ENCODE measurements at regions not wholly inside any gene's neighbourhood (a gene's known extent, or its start where the extent isn't known, plus 50 kb on each side); places are given as distances from the start of the nearest gene placed in this dataset.

DNA sequence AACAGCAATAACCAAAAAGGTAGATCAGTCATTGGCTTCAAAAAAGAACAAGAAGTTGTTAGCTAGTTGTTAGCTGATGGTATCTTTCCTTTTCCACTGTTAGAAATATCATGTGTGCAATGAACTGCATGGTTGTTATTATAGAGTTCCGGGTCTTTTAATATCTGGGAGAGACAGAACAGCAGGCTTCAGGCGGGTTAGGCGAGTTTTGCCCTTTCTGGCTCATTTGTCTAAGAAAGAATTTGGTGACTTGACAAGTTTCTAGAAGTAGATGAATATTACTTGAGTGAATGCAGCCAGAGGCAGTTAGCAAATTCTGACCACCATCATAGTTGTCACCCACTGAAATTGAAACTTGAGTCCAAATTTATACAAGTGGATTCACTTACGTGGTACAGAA is 88.9 kb upstream of the MID1 start:
- no peak overlapping the region for H3K27ac ChIP-seq (ENCODE audit: insufficient read depth, low read length)
- H2BK5ac ChIP-seq (ENCODE audit: low read depth, low read length, poor library complexity, severe bottlenecking), result no peak overlapping the region
- no peaks in the 10 kb centered on the region for H4K20me1 ChIP-seq (ENCODE audit: insufficient read depth, low read length)
- no peak overlapping the region for H4K8ac ChIP-seq (ENCODE audit: low read depth in 2 of 2, low read length in 2 of 2)
- no peak overlapping the region for H3K9ac ChIP-seq (ENCODE audit: low read depth, low read length)
- H3K4me2 ChIP-seq (ENCODE audit: low read depth, low read length), result no peak overlapping the region
- CTCF ChIA-PET, result no interaction called here
- no peak overlapping the region for H2AFZ ChIP-seq (replicated peaks; ENCODE audit: low read length, poor library complexity)
- H3K79me1 ChIP-seq (ENCODE audit: low read depth in 1 of 2, low read length in 2 of 2), result no peaks in the 10 kb centered on the region
- no peaks in the 10 kb centered on the region for H3K4me1 ChIP-seq (ENCODE audit: control insufficient read depth, insufficient read depth, low read length)
- no peak overlapping the region for H3K4me3 ChIP-seq (ENCODE audit: insufficient read depth, low read depth, low read length)
- no peak overlapping the region for H3K23ac ChIP-seq (ENCODE audit: low read depth, low read length)
- H2AK9ac ChIP-seq (replicated peaks; ENCODE audit: low read depth, low read length, poor library complexity), result no peak overlapping the region
- intact Hi-C loops (cut with micrococcal nuclease), result no loop called here
- H3K18ac ChIP-seq (ENCODE audit: low read depth, low read length), result no peak overlapping the region
- no peak overlapping the region for H3K14ac ChIP-seq (replicated peaks; ENCODE audit: low read depth, low read length)
- dilution Hi-C loops (cut with HindIII; ENCODE audit: low sequenced_read_pairs, unreplicated experiment), result no loop called here
- H4K91ac ChIP-seq (ENCODE audit: insufficient read depth, low read depth, low read length), result no peak overlapping the region
- H4K5ac ChIP-seq (ENCODE audit: low read depth, low read length), result no peak overlapping the region
- H3K27me3 ChIP-seq (ENCODE audit: control insufficient read depth, insufficient read depth, low read length), result no peaks in the 10 kb centered on the region
- H3K9me3 ChIP-seq (ENCODE audit: control insufficient read depth, insufficient read depth, low read length), result no peaks in the 10 kb centered on the region
- no peak overlapping the region for H2BK20ac ChIP-seq (ENCODE audit: low read depth, low read length)
- ATAC-seq (ENCODE audit: low read depth), result no peak
- no peaks in the 10 kb centered on the region for H3K36me3 ChIP-seq (ENCODE audit: control insufficient read depth, insufficient read depth, low read length)
- BruUV-seq (replicated peaks), result no TSS peak
- H2BK15ac ChIP-seq (ENCODE audit: low read depth, low read length), result no peak overlapping the region
- no peak overlapping the region for H2BK120ac ChIP-seq (ENCODE audit: low read depth, low read length)
- POLR2A ChIA-PET (ENCODE audit: unreplicated experiment), result no interaction called here
- no peak overlapping the region for H3K4ac ChIP-seq (ENCODE audit: low read depth, low read length)
- TF ChIP-seq MXI1 (IDR thresholded peaks at IDR 0.05; ENCODE audit: borderline replicate concordance, low read depth, low read length) (no peak), CEBPB (IDR thresholded peaks at IDR 0.05; ENCODE audit: low read depth, low read length) (no peak), BHLHE40 (IDR thresholded peaks at IDR 0.05; ENCODE audit: low read depth, low read length) (no peak), FOS (IDR thresholded peaks at IDR 0.05; ENCODE audit: low read depth, low read length) (no peak), SMC3 (IDR thresholded peaks at IDR 0.05; ENCODE audit: low read depth, low read length) (no peak), RFX5 (IDR thresholded peaks at IDR 0.05; ENCODE audit: low read depth, low read length) (no peak), RAD21 (IDR thresholded peaks at IDR 0.05; ENCODE audit: low read length) (no peak), MAFK (IDR thresholded peaks at IDR 0.05; ENCODE audit: low read depth, low read length) (no peak), RCOR1 (IDR thresholded peaks at IDR 0.05; ENCODE audit: insufficient replicate concordance, low read length) (no peak), NFE2L2 (IDR thresholded peaks at IDR 0.05; ENCODE audit: low read depth, low read length) (no peak)
- TF ChIP-seq, protein P1, sequence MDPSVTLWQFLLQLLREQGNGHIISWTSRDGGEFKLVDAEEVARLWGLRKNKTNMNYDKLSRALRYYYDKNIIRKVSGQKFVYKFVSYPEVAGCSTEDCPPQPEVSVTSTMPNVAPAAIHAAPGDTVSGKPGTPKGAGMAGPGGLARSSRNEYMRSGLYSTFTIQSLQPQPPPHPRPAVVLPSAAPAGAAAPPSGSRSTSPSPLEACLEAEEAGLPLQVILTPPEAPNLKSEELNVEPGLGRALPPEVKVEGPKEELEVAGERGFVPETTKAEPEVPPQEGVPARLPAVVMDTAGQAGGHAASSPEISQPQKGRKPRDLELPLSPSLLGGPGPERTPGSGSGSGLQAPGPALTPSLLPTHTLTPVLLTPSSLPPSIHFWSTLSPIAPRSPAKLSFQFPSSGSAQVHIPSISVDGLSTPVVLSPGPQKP (IDR thresholded peaks at IDR 0.05; ENCODE audit: borderline replicate concordance, low read depth, low read length), result no peak
- TF ChIP-seq, protein P2, sequence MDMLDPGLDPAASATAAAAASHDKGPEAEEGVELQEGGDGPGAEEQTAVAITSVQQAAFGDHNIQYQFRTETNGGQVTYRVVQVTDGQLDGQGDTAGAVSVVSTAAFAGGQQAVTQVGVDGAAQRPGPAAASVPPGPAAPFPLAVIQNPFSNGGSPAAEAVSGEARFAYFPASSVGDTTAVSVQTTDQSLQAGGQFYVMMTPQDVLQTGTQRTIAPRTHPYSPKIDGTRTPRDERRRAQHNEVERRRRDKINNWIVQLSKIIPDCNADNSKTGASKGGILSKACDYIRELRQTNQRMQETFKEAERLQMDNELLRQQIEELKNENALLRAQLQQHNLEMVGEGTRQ (IDR thresholded peaks at IDR 0.05; ENCODE audit: low read depth, low read length), result no peak
- TF ChIP-seq, protein P3, sequence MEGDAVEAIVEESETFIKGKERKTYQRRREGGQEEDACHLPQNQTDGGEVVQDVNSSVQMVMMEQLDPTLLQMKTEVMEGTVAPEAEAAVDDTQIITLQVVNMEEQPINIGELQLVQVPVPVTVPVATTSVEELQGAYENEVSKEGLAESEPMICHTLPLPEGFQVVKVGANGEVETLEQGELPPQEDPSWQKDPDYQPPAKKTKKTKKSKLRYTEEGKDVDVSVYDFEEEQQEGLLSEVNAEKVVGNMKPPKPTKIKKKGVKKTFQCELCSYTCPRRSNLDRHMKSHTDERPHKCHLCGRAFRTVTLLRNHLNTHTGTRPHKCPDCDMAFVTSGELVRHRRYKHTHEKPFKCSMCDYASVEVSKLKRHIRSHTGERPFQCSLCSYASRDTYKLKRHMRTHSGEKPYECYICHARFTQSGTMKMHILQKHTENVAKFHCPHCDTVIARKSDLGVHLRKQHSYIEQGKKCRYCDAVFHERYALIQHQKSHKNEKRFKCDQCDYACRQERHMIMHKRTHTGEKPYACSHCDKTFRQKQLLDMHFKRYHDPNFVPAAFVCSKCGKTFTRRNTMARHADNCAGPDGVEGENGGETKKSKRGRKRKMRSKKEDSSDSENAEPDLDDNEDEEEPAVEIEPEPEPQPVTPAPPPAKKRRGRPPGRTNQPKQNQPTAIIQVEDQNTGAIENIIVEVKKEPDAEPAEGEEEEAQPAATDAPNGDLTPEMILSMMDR (conservative IDR thresholded peaks at IDR 0.05; ENCODE audit: low read depth, low read length), result no peak
- no peak overlapping the region for H3K56ac ChIP-seq (ENCODE audit: extremely low read depth, insufficient read depth, low read length)
- DNase-seq, result no peak
- no peaks in the 10 kb centered on the region for H3K9me1 ChIP-seq (ENCODE audit: insufficient read depth, low read length)
- no peak overlapping the region for H2AK5ac ChIP-seq (ENCODE audit: low read depth, low read length)
- no CpG with 5 or more reads among the region's 4 CpGs for WGBS, 2 experiments (ENCODE audit: extremely low coverage in 2 of 2, insufficient read length in 1 of 2)
- in situ Hi-C loops (cut with MboI; ENCODE audit: low sequenced_read_pairs), result no loop called here
